Right lobe of liver (tissue), 4 donors: ENCODE measurements at regions not wholly inside any gene's neighbourhood (a gene's known extent, or its start where the extent isn't known, plus 50 kb on each side); places are given as distances from the start of the nearest gene placed in this dataset.

Source experiments
- POLR2A ChIP-seq: fragments of 450-650 bp; IDR thresholded peaks from one replicate; pipeline ENCODE4 v1.6.1; 2017; ENCODE audit warnings: antibody characterized with exemption, mild to moderate bottlenecking
- TF ChIP-seq, protein P1 (sequence below), 4 donors: fragments of 200-600 bp in 3 of 4; fragments of 450-650 bp in 1 of 4; IDR thresholded peaks; one replicate each; pipeline versions ENCODE4 v1.5.1 to v1.8.0; 2016 to 2022; ENCODE audit warnings: antibody characterized with exemption in 4 of 4, mild to moderate bottlenecking in 2 of 4
- donor health status: DM: no; HTN: no; CAD: no.
- donor health status: DM: no; HTN: no; CAD: no.
- donor health status: DM: no; HTN: yes; CAD: no.

DNA sequence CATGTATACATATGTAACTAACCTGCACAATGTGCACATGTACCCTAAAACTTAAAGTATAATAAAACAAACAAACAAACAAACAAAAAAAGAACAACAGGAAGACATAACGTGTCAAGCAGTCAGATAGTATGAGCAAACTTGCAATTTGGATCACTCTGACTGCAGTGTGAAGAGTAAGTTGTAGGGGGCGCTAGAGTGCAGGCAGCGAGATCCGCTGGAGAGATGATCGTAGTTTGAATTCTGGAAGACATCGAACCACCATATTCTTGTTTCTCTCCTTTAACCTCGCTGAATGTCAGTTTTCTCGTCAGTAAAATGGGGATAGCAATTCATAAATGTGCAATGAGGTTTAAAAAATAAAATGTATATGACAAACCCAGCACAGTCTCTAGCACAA is 165.2 kb upstream of the LMCD1 start:
- TF ChIP-seq, protein P1, sequence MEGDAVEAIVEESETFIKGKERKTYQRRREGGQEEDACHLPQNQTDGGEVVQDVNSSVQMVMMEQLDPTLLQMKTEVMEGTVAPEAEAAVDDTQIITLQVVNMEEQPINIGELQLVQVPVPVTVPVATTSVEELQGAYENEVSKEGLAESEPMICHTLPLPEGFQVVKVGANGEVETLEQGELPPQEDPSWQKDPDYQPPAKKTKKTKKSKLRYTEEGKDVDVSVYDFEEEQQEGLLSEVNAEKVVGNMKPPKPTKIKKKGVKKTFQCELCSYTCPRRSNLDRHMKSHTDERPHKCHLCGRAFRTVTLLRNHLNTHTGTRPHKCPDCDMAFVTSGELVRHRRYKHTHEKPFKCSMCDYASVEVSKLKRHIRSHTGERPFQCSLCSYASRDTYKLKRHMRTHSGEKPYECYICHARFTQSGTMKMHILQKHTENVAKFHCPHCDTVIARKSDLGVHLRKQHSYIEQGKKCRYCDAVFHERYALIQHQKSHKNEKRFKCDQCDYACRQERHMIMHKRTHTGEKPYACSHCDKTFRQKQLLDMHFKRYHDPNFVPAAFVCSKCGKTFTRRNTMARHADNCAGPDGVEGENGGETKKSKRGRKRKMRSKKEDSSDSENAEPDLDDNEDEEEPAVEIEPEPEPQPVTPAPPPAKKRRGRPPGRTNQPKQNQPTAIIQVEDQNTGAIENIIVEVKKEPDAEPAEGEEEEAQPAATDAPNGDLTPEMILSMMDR (IDR thresholded peaks at IDR 0.05): no peak
- no peak for TF ChIP-seq POLR2A
